KMS-11 (cell line): ENCODE measurements at regions not wholly inside any gene's neighbourhood (a gene's known extent, or its start where the extent isn't known, plus 50 kb on each side); places are given as distances from the start of the nearest gene placed in this dataset.

Experiments used
- H2AFZ ChIP-seq: fragments of 200-600 bp; sonication (generic); 2 replicates; pipeline ENCODE4 v1.6.1; 2016; ENCODE audit warnings: antibody characterized with exemption, mixed run types, low read depth
- H3K27ac ChIP-seq: fragments of 200-600 bp; sonication (generic); 2 replicates; pipeline ENCODE4 v1.6.1; 2016; ENCODE audit warnings: mild to moderate bottlenecking, mixed run types
- H3K27me3 ChIP-seq: fragments of 200-600 bp; sonication (generic); 2 replicates; pipeline ENCODE4 v1.6.1; 2017; ENCODE audit warnings: mild to moderate bottlenecking, low read depth, mixed run types, moderate library complexity; ENCODE audit not compliant: insufficient read depth
- H3K36me3 ChIP-seq: fragments of 200-600 bp; sonication (generic); 2 replicates; pipeline ENCODE4 v1.6.1; 2017; ENCODE audit warnings: mild to moderate bottlenecking, mixed run types; ENCODE audit not compliant: insufficient read depth
- H3K4me1 ChIP-seq: fragments of 200-600 bp; sonication (generic); 2 replicates; pipeline ENCODE4 v1.6.1; 2016; ENCODE audit warnings: mild to moderate bottlenecking, low read depth, mixed run types; ENCODE audit not compliant: poor library complexity, severe bottlenecking
- H3K4me2 ChIP-seq: fragments of 200-600 bp; sonication (generic); 2 replicates; pipeline ENCODE4 v1.7.0; 2016; ENCODE audit warnings: mild to moderate bottlenecking, mixed run types
- H3K4me3 ChIP-seq: fragments of 200-600 bp; sonication (generic); IDR thresholded peaks from 2 replicates; pipeline ENCODE4 v1.6.1; 2017; ENCODE audit warnings: low read depth, low read length, mixed read lengths; ENCODE audit not compliant: insufficient read depth
- H3K79me2 ChIP-seq: fragments of 200-600 bp; sonication (generic); 2 replicates; pipeline ENCODE4 v1.6.1; 2016; ENCODE audit warnings: low read depth, mixed run types; ENCODE audit not compliant: insufficient read depth
- H3K9ac ChIP-seq: fragments of 200-600 bp; sonication (generic); 2 replicates; pipeline ENCODE4 v1.6.1; 2016; ENCODE audit warnings: mild to moderate bottlenecking, mixed run types
- H4K20me1 ChIP-seq: fragments of 200-600 bp; sonication (generic); 2 replicates; pipeline ENCODE4 v1.6.1; 2016; ENCODE audit warnings: mild to moderate bottlenecking, mixed run types; ENCODE audit not compliant: insufficient read depth
- TF ChIP-seq, protein P1 (sequence below): fragments of 200-600 bp; sonication (generic); conservative IDR thresholded peaks from 2 replicates; pipeline ENCODE4 v1.6.1; 2017; ENCODE audit warnings: low read depth, mild to moderate bottlenecking, antibody characterized with exemption, low read length, moderate library complexity, mixed read lengths

- Histone ChIP-seq H3K4me2 (no peak overlapping the region), H2AFZ (no peak overlapping the region), H3K4me3 (no peak overlapping the region), H3K9ac (no peak overlapping the region), H3K27ac (no peak overlapping the region), H3K36me3 (no peaks in the 10 kb centered on the region), H3K4me1 (no peaks in the 10 kb centered on the region), H3K27me3 (no peaks in the 10 kb centered on the region), H3K79me2 (no peaks in the 10 kb centered on the region), H4K20me1 (no peaks in the 10 kb centered on the region)
- TF ChIP-seq, protein P1, sequence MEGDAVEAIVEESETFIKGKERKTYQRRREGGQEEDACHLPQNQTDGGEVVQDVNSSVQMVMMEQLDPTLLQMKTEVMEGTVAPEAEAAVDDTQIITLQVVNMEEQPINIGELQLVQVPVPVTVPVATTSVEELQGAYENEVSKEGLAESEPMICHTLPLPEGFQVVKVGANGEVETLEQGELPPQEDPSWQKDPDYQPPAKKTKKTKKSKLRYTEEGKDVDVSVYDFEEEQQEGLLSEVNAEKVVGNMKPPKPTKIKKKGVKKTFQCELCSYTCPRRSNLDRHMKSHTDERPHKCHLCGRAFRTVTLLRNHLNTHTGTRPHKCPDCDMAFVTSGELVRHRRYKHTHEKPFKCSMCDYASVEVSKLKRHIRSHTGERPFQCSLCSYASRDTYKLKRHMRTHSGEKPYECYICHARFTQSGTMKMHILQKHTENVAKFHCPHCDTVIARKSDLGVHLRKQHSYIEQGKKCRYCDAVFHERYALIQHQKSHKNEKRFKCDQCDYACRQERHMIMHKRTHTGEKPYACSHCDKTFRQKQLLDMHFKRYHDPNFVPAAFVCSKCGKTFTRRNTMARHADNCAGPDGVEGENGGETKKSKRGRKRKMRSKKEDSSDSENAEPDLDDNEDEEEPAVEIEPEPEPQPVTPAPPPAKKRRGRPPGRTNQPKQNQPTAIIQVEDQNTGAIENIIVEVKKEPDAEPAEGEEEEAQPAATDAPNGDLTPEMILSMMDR: no peak
Observed at GRCh38 chr6:22349051-22349450, 52.2 kb upstream of the PRL start.

DNA sequence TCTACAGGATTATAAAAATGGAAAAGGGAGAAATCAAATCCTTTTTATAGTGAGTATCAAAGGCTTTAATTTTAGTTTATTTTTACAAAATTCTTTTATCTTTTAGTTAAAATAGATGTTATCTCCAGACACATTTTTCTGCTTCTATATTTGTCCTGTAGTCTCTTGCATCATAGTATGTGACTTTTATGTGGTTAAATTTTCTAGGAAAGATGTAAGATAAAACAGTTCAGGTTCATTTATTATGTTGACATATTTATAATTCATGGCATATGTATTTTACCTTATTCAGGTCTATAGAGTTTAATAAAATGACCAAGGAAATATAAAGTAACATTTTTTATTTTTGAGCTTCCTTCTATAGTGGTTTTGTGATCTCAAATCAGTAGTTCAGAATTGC lies 52.7 kb upstream of the PRL start:
- H2AFZ ChIP-seq: no peak overlapping the region
- H3K4me1 ChIP-seq: no peaks in the 10 kb centered on the region
- H3K4me2 ChIP-seq: no peak overlapping the region
- no peaks in the 10 kb centered on the region for H3K36me3 ChIP-seq
- H4K20me1 ChIP-seq: no peaks in the 10 kb centered on the region
- no peak overlapping the region for H3K9ac ChIP-seq
- H3K4me3 ChIP-seq: no peak overlapping the region
- H3K27ac ChIP-seq: no peak overlapping the region
- H3K27me3 ChIP-seq: no peaks in the 10 kb centered on the region
- TF ChIP-seq, protein P1: no peak
- no peaks in the 10 kb centered on the region for H3K79me2 ChIP-seq

GRCh38 chr6:22350109-22350508 lies 53.3 kb upstream of the PRL start:
- Histone ChIP-seq H3K4me2 (no peak overlapping the region), H4K20me1 (no peaks in the 10 kb centered on the region), H2AFZ (no peak overlapping the region), H3K4me3 (no peak overlapping the region), H3K9ac (no peak overlapping the region), H3K36me3 (no peaks in the 10 kb centered on the region), H3K4me1 (no peaks in the 10 kb centered on the region), H3K79me2 (no peaks in the 10 kb centered on the region), H3K27ac (no peak overlapping the region), H3K27me3 (no peaks in the 10 kb centered on the region)
- TF ChIP-seq, protein P1: no peak

- TF ChIP-seq, protein P1: no peak
- Histone ChIP-seq H3K27ac (no peak overlapping the region), H3K79me2 (no peaks in the 10 kb centered on the region), H3K4me3 (no peak overlapping the region), H3K4me1 (no peaks in the 10 kb centered on the region), H3K27me3 (no peaks in the 10 kb centered on the region), H3K4me2 (no peak overlapping the region), H4K20me1 (no peaks in the 10 kb centered on the region), H3K9ac (no peak overlapping the region), H2AFZ (no peak overlapping the region), H3K36me3 (no peaks in the 10 kb centered on the region)
Observed at GRCh38 chr6:22353101-22353500, 56.3 kb upstream of the PRL start.
